T follicular helper cell (primary cell): ENCODE measurements at regions not wholly inside any gene's neighbourhood (a gene's known extent, or its start where the extent isn't known, plus 50 kb on each side); places are given as distances from the start of the nearest gene placed in this dataset.

Source experiments
- DNase-seq: peaks from one replicate; pipeline ENCODE4 v3.0.0-alpha.2; 2020; ENCODE audit warnings: low read depth

DNA sequence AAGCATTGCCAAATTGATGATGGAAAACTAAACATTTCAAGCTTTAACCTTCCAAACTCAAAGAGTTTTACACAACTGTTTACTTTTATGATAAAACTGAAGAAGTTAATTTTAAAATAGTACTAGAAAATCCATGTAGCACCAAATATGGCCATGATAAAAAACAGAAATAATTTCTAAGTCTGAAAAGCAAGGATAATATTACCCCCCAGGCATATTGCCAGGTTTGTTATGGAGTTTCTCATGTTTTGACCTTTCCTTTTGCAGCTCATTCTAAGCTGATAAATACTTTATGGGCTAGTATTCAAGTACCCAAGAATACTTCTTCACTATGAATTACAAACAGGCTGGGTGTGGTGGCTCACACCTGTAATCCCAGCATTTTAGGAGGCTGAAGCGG, 209.9 kb upstream of the ZFP64 start:
- no peak for DNase-seq

DNA sequence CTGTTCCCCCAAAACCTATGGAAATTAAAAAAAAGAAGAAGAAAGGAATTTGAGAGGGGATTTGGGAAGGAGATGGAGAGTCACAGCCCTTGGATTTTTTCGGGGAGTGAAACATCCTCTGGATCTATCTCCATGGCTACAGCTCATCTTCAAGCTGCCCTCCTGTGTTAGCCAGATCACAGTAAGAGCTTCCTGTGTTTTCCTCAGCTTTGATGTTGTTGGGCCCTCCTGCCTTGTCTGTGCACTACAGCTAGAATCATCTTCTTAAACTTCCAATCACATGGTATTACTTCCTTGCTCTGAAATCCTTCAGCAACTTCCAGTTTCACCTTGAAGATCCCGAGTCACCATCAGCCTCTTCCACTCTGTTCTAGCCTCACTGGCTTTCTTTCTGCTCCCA, 207.8 kb upstream of the ZFP64 start:
- DNase-seq: no peak

DNA sequence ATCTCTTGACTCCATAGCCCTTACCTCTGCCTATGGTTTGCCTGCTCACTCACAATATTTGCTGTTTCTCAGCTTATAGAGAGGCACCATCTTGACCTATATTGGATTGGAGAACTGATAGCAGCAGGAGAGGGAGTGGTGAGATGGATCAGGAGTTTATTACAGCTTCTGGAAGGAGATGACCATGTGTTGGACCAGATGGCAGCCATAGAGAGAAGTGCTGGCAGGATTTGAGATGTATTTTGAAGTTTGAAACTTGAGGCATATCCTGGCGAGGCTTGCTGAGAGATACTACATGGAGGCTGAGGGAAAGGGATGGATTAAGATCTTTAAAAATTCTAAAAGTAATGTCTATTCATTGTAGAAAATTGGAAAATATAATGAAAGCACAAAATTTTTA, 198.0 kb upstream of the ZFP64 start:
- no peak for DNase-seq

DNA sequence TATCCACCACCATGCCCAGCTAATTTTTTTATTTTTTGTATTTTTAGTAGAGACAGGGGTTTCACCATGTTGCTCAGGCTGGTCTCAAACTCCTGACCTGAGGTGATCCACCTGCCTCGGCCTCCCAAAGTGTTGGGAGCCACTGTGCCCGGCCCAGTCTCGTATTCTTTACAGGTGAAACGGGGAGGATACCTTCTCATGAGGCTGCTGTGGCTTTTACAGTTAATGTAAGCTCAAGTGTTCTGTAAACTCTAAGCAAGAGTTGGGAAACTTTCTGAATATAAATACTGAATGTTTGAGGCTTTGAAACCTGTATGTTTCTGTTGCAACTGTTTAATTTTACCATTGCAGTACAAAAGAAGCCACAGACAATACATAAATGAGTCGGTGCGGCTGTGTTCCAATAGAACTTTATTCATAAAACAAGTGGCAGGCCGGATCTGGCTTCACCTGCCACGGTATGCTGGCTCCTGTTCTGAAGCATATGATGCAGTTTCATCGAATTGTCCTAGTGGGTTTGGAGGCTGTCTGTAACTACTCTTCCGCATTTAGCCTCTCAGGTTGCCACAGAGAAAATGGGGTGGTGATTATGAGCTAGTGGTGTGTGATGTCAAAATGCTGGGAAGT, 192.5 kb upstream of the ZFP64 start:
- no peak for DNase-seq

DNA sequence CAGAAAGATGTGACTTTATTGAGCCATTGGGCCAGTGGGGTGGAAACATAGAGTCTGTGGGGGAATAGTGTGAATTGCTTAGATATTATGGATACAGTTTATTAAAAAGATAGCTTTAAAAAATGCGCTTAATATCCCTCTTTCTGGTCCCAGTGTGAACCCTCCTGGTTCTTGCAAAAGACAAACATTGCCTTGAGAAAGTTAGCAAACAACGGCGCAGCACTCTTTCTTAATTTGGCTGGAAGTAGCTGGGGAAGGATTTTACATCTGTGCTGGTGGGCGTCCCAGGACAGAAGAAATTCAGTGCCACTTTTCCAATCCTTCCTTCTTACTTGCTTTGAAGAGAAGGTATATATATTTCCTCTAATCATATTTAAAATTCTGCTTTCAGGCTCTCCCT, 191.4 kb upstream of the ZFP64 start:
- DNase-seq: no peak

DNA sequence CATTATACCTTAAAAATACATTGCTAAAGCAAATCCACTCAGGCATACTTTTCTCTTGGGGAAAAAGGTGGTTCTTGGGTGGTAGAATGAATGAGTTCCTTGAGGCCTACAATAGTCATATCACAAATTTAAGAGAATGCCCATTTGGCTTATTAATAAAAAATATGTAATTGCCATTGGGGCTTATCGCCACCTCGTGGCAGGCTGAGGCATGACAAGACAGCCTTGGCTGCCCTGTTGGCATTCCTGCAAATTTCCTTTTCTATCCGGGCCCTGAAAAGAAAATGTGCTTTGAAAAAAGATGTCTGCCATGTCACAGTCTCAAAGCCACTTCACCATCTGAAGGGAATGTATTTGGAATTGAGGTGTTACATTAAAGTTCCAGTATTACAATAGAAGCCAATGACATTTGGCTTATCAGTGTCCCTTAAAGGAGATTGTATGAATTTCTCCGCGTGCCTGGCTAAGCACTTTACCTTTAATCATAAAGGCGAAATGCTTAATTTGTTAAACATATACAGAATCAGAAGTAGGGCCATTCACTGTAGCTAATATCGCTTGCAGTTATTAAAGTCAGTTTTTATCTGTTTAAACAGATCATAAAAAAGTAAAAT, 188.3 kb upstream of the ZFP64 start:
- no peak for DNase-seq

DNA sequence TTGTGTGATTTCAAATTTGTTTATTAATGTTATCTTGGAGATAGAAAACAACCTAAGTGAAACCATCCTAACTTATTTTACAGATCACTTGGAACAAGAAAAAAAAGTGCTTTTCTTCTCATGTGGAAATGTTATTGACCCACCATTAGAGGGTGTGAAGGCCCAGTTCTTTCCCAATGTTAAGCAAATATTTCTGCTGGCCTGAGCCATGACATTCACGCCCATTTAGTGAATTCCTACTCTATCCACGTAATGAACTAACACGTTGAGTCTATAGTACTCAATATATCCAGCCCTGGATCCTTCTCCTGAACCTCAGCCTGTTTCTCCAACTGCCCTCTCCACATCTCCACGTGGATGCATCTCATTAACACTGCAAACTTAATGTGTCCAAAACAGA, 180.6 kb upstream of the ZFP64 start:
- DNase-seq: no peak

DNA sequence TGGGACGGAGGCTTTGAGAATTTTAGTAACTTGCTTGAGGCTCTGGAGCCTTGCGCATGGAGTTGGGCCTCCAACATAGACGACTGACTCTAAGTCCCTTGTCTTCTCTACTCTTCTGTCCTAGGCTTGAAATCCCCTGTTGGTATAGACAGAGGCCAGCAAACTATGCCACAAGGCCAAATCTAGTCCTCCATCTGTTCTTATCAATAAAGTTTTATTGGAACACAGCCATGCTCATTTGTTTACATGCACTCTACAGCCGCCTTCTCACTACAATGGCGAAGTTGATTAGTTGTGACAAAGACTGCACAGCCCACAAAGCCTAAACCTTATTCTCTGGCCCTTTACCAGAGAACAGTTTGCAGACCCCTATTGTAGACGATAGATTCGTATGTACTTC, 174.1 kb upstream of the ZFP64 start:
- no peak for DNase-seq

DNA sequence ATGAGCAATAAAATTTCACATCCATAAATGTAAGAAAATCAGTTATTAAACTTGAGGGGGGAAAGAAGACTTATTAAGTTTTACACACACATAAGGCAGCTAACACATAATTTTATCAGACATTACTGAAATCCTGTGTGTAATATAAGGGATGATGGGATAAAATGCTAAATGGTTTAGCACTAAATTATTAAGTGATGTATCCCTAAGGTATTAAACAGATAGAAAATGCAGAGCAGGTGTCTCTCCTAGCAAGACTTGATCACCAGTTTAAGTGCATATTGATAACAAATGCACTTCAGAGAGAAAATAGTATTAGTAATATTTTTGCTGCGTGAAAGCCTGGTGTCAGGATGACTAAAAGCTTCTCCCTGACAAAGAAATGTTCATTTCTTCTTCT, 172.8 kb upstream of the ZFP64 start:
- no peak for DNase-seq

DNA sequence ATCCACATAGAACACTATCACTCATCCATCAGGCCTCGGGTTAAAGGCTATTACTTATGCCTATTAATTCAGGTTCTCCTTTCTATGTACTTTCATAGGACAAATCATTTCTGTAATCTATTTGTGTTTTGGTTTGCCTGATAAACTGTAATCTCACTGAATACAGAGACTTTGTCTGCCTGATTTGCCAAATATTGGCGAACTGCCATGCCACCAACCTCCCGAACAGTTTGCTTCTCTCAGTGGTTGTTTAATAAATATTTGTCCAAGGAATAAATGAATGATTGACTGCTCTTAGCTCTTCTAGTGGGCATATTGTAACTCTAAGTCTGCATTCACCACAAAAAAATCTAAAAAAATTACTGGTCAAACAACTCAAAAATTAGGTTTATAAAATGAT, 170.1 kb upstream of the ZFP64 start:
- no peak for DNase-seq

DNA sequence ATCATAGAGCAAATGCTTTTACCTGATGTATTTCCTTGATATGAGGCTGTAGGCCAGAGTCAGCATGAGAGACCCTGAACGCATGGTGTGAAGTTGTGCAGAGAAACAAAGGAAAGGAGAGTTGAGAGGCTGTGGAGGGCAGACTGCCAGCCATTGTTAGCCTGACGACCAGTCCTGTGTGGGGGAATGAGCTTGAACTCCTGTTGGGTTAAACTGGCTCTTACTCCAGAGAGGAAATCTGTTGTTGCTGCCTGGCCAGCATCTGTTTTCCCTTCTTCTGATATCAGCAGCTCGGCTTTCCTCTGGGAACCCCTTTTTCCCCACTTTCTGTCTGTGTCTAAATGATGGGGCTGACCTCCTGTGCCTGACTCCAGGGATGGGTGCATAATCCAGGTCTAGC, 158.2 kb upstream of the ZFP64 start:
- DNase-seq: no peak

DNA sequence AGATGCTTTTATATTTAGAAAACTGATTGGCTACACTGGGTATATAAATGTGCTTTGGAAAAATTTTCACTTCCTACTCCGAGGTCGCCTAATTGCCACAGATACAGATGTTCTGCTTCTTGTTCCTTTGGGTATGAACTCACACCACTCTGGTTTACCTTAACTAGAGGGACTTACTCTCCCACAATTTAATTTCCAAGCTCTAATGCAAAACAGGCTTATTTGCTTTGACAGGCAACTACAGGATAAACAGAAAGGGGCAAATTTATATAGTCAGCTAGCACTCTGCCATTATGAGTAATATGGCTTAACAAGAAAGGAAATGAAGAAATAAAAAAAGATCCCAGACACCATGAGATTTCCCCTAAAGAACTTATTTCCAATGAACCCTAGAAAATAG, 156.9 kb upstream of the ZFP64 start:
- no peak for DNase-seq

DNA sequence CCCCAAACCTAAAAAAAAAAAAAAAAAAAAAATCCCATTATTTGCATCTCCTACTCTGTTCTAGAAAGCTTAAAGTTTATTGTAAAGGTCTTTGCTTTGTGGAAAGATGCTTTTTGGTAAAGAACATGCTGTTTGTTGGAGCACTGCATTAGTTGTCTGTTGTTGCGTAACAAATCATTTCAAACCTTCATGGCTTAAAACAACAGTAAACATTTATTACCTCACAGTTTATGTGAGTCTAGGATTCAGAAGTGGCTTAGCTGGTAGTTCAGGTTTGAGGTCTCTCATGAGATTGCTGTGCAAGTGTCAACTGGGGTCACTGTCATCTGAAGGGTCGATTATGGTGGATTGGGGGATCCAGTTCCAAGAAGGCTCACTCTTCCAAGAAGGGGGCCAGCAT, 155.2 kb upstream of the ZFP64 start:
- DNase-seq: no peak

DNA sequence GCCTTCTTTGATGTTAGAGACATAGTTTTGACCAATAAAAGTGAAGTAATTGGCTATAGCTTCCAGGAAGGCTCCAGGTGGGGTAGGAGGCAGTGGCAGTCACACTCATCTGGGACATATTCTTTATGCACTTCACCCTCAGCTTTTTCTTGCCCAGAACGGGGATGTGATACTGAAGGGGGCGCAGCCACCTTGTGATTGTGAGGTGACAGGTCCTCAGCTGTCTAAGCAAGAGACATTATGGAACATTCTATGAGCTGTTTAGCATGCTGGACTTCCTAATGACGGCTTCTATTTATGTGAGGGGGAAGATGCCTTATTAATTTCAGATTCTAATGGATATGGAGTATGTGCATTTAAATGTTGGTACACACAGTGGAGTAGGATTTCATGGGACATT, 151.3 kb upstream of the ZFP64 start:
- DNase-seq: no peak

DNA sequence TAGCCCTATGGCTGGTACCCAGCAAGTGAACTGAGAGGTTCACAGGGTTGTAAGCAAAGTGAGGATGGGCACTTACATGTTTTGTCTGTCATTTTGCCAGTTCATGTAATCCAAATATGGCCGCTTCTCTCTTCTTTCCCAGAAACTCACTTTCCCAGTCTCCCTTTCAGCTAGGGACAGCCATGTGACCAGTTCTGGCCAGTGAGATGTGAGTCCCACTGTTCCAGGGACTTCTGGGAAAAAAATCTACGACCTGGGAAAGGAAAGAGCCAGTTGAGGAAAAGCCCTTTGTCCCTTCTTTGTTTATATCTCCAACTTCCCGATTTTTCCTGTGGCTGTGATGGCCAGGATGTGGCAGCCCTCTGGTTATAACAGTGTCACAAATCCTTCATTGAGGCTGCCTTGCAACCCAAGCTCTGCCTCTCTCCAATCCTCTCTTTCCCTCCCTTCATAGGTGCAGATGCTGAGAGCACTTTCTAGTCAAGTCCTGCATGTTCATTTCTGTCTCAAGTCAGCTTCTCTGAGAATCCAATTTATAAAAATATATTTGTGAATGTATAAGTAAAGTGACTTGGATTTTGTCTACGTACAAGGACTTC, 148.6 kb upstream of the ZFP64 start:
- DNase-seq: no peak

DNA sequence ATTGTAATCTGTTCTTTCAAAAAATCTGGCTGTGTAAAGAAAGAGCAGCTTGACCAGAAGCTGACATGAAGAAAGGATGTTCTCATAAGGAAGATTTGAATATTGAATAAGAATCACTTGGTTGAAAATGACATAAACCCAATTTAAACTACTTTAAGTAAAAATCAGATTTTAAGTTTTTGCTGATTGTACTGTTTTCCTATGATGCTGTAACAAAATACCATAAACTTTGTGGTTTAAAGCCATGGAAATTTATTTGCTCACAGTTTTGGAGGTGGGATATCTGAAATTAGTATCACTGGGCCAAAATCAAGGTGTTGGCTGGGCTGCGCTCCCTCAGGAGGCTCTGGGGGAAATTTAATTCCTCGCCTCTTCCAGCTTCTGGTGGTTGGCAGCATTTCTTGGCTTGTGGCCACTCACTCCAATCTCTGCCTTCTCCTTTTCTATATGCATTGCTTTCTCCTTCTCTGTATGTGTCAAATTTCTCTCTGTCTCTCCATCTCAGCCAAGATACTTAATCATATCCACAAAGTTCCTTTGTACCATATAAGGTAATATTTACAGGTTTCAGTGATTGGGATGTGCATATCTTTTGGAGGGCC, 141.2 kb upstream of the ZFP64 start:
- DNase-seq: no peak

DNA sequence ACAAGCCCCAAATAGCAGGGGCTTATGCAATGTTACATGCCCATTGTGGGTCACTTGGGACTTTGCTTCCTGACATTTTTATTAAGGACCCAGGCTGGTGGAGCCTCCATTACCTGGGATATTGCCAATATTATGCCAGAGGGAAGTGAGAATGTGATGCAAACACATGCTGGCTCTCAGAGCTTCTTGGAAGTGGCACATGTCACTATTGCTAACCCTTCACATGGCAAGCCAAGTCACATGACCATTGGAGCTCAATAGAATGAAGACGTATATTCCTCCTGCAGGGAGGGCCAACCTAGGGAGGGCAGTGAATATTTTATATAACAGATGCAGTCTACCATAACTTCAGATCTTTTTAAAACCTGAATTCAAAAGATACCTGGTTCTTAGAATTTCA, 140.7 kb upstream of the ZFP64 start:
- DNase-seq: no peak

DNA sequence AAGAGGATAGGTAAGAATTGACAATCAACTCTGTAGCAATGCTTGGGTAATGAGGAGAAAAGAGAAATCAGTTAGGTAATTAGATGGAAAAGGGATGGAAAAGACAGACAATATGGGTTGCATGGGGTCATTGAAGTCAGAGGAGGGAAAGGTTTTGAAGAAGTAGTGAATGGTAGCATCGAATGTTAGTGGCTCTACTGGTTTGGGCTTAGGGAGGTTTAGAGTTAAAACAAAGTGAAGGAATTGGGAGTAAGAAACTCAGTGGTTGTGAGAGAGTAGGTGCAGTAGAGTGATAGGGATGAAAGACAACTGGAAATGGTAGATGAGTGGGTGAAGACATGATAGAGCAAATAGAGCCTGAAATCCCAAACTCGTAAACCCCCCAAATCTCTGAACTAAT, 140.1 kb upstream of the ZFP64 start:
- no peak for DNase-seq

DNA sequence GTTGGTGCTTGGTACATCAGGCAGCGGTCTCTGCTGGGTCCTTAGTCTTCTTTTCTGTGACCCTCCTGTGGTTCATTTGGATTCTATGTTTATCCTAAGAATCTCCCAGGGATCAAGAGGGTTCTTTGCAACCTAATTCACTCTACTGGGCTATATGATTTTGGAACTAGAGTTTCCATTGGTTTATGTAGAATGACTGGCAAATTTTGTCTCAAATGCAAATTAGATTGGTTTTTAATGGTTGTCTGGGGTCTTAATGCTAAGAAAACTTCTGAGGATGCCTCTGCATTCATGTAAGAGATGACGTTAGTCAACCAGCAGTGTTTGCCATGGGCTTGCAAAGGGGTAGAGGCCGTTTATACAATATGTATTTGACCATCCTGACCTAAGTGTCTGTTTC, 129.8 kb upstream of the ZFP64 start:
- no peak for DNase-seq

DNA sequence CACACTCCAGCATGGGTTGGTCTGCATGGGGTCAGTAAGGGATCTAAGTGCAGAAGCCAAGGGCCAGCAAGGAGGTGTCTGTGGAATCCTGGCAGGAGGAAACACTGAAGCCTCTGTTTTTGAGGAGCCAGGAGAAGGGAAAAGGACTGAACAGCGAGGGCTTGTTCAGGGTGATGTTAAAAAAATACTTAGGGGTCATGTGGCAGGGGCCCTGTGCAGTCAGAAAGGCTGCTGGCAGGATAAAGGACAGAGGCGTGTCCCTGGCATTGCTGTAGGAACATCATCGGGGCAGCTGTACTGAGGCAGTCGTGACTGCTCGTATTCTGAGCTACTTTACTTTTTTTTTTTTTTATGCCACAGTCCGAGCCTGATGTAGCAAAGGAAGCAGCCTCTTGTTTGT, 127.1 kb upstream of the ZFP64 start:
- no peak for DNase-seq

DNA sequence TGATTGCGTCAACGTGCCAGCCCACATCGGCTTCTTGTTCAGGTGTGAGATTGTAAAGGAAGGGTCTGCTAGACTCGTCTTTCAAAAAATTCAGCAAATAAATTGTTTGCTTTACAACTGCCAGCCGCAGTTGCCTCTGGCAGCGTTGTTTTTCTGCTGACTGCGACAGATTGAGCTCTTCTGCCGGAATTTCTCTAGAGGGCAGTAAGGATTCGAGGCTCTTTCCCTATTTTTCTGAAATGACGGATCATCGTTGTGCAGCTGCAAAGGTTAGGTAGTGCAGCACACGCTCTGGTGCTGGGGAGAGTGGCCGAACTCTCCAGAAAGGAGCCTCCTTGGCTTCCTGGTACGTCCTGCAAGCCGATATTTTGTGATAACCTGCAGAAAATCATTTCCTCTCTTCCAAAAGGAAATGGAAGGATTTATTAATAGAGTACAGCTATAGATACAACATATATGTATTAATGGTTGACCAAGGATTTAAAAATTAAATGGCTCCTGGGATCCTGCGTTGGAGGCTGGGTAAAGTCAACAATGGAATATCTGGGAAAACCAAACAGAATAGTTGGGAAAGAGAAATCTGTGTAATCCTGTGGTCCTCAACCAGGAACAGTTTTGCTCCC, 121.9 kb upstream of the ZFP64 start:
- DNase-seq: no peak

DNA sequence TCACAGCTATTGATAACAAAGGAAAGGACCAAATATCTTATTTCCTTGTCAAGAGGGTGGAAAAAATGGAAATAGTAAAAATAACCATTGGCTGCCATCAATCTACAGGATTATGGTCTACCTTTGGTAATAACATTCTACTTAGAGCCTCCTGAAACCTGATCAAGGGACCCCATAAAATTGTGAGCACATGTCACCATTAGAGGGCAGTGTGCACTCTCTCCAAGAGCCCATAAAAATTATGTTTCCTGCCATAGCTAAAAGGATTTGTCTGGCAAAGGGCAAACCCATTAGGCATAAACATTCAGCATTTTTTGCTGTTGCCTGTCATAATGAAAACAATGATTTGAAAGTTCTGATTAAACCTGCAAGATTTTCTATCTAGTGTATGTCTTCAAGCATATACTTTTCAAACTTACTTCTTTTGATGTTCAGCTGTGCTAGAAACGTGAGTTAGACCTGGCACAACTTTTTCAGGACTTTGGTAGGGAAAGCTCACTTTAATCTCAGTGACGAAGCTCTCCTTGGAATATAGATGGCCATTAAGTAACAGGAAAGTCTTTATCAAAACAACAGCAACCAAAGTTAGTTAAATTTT, 120.7 kb upstream of the ZFP64 start:
- DNase-seq: peak; percentile 25
